ENCODE measurements at regions not wholly inside any gene's neighbourhood (a gene's known extent, or its start where the extent isn't known, plus 50 kb on each side); places are given as distances from the start of the nearest gene placed in this dataset.
A peak's percentile ranks its signal among the peaks of the same experiment; 100 is the strongest.

- Histone ChIP-seq H3K4me1 (peaks cover 0 to 12% (median 0%) of the 10 kb centered on the region in 9 donors), H3K36me3 (no peaks in the 10 kb centered on the region), H3K27ac (no peak overlapping the region), H3K27me3 (peaks cover 0 to 5% (median 0%) of the 10 kb centered on the region in 7 donors), H3K4me3 (no peak overlapping the region), H3K9me3 (no peaks in the 10 kb centered on the region)
- intact Hi-C loops (cut with DNase I): loop anchor here in 1 of 10 donors (2.0 kb wide), 1 partner anchor 71 kb away; no protein-coding TSS in a partner anchor
- no peak for DNase-seq
- no peak for ATAC-seq
- no peak for TF ChIP-seq CTCF (IDR thresholded peaks at IDR 0.05)
- 81 to 87% methylated on average over 2 of the region's 2 CpGs for WGBS, 2 donors
Measured at GRCh38 chr17:72034000-72034399, 86.8 kb upstream of the SOX9 start.

- H3K9me3 ChIP-seq: no peaks in the 10 kb centered on the region
- H3K4me3 ChIP-seq: no peak overlapping the region
- ATAC-seq (no peak), DNase-seq (no peak)
- peaks cover 0 to 11% (median 0%) of the 10 kb centered on the region in 7 donors for H3K27me3 ChIP-seq
- intact Hi-C loops (cut with DNase I): no loop called here
- no peak overlapping the region for H3K27ac ChIP-seq
- no peaks in the 10 kb centered on the region for H3K4me1 ChIP-seq
- H3K36me3 ChIP-seq: no peaks in the 10 kb centered on the region
- TF ChIP-seq CTCF (IDR thresholded peaks at IDR 0.05): no peak
Measured at GRCh38 chr17:72038427-72038826, 82.4 kb upstream of the SOX9 start.

GRCh38 chr17:72039490-72039889 lies 81.3 kb upstream of the SOX9 start:
- DNase-seq: no peak
- Histone ChIP-seq H3K27ac (no peak overlapping the region), H3K4me3 (no peak overlapping the region), H3K9me3 (no peaks in the 10 kb centered on the region), H3K4me1 (no peaks in the 10 kb centered on the region), H3K27me3 (peaks cover 0 to 15% (median 0%) of the 10 kb centered on the region in 7 donors), H3K36me3 (no peaks in the 10 kb centered on the region)
- no peak for TF ChIP-seq CTCF (IDR thresholded peaks at IDR 0.05)
- intact Hi-C loops (cut with DNase I): no loop called here
- 51 to 65% methylated on average over 2 of the region's 2 CpGs for WGBS, 2 donors
- peak in 1 of 8 donors; percentile 34 for ATAC-seq

- Histone ChIP-seq H3K27me3 (peaks cover 0 to 27% (median 0%) of the 10 kb centered on the region in 7 donors), H3K36me3 (no peaks in the 10 kb centered on the region), H3K4me3 (no peak overlapping the region), H3K27ac (no peak overlapping the region), H3K9me3 (no peaks in the 10 kb centered on the region), H3K4me1 (no peaks in the 10 kb centered on the region)
- ATAC-seq: no peak
- WGBS, 2 donors: 64 to 69% methylated on average over 3 of the region's 3 CpGs
- TF ChIP-seq CTCF (IDR thresholded peaks at IDR 0.05): no peak
- DNase-seq: no peak
- intact Hi-C loops (cut with DNase I): no loop called here
Measured at GRCh38 chr17:72046178-72046577, 74.6 kb upstream of the SOX9 start.
